SK-N-SH treated with all-trans-retinoic acid at 6 μM for 48 hours (cell line): ENCODE measurements at regions not wholly inside any gene's neighbourhood (a gene's known extent, or its start where the extent isn't known, plus 50 kb on each side); places are given as distances from the start of the nearest gene placed in this dataset.

Experiments used
- ATAC-seq: fragments of 200-7000 bp; cut with Tn5 transposase; 3 replicates; pipeline ENCODE4 v1.9.1; 2020; ENCODE audit warnings: mild to moderate bottlenecking, moderate library complexity
- BACH2 ChIP-seq: fragments of 250-450 bp; sonication (Bioruptor Pico); IDR thresholded peaks from 2 replicates; pipeline ENCODE4 v1.9.0; 2021; ENCODE audit warnings: mild to moderate bottlenecking, borderline replicate concordance
- CSDC2 ChIP-seq: fragments of 250-450 bp; sonication (Bioruptor Pico); IDR thresholded peaks from 2 replicates; pipeline ENCODE4 v1.5.0; 2020; ENCODE audit warnings: mild to moderate bottlenecking, moderate library complexity
- ESRRG ChIP-seq: fragments of 250-450 bp; sonication (Bioruptor Pico); IDR thresholded peaks from 2 replicates; pipeline ENCODE4 v1.6.1; 2021; ENCODE audit warnings: mild to moderate bottlenecking
- GLIS3 ChIP-seq: fragments of 250-450 bp; sonication (Bioruptor Pico); IDR thresholded peaks from 2 replicates; pipeline ENCODE4 v1.5.0; 2020; ENCODE audit warnings: mild to moderate bottlenecking, moderate library complexity
- ISL1 ChIP-seq: fragments of 250-450 bp; sonication (Bioruptor Pico); IDR thresholded peaks from 2 replicates; pipeline ENCODE4 v2.1.2; 2022; ENCODE audit warnings: mild to moderate bottlenecking, moderate library complexity
- OSR1 ChIP-seq: fragments of 250-450 bp; sonication (Bioruptor Pico); IDR thresholded peaks from 2 replicates; pipeline ENCODE4 v1.8.0; 2022; ENCODE audit warnings: moderate library complexity, mild to moderate bottlenecking, inconsistent platforms
- PPARA ChIP-seq: fragments of 250-450 bp; sonication (Bioruptor Pico); IDR thresholded peaks from 2 replicates; pipeline ENCODE4 v1.5.0; 2020; ENCODE audit warnings: mild to moderate bottlenecking, borderline replicate concordance
- RARB ChIP-seq: fragments of 250-450 bp; sonication (Bioruptor Pico); IDR thresholded peaks from 2 replicates; pipeline ENCODE4 v1.8.0; 2021; ENCODE audit warnings: mild to moderate bottlenecking, moderate library complexity
- SNAI2 ChIP-seq: fragments of 250-450 bp; sonication (Bioruptor Pico); IDR thresholded peaks from 2 replicates; pipeline ENCODE4 v1.5.0; 2020; ENCODE audit warnings: mild to moderate bottlenecking, moderate library complexity
- TOX ChIP-seq: fragments of 250-450 bp; sonication (Bioruptor Pico); IDR thresholded peaks from 2 replicates; pipeline ENCODE4 v1.8.0; 2021; ENCODE audit warnings: mild to moderate bottlenecking, moderate library complexity, borderline replicate concordance
- ZC3H10 ChIP-seq: fragments of 250-450 bp; sonication (Bioruptor Pico); IDR thresholded peaks from 2 replicates; pipeline ENCODE4 v1.5.1; 2021; ENCODE audit warnings: mild to moderate bottlenecking, moderate library complexity
- ZFP30 ChIP-seq: fragments of 450-650 bp; formaldehyde crosslinking; IDR thresholded peaks from 2 replicates; pipeline ENCODE4 v1.5.0; 2022; ENCODE audit warnings: mild to moderate bottlenecking, moderate library complexity
- ZNF565 ChIP-seq: fragments of 450-650 bp; formaldehyde crosslinking; conservative IDR thresholded peaks from 2 replicates; pipeline ENCODE4 v1.5.0; 2020; ENCODE audit warnings: low read depth, mild to moderate bottlenecking, moderate library complexity
- ZNF70 ChIP-seq: fragments of 450-650 bp; formaldehyde crosslinking; IDR thresholded peaks from 2 replicates; pipeline ENCODE4 v1.5.0; 2020; ENCODE audit warnings: mild to moderate bottlenecking, moderate library complexity
- ZNF8 ChIP-seq: fragments of 450-650 bp; formaldehyde crosslinking; IDR thresholded peaks from 2 replicates; pipeline ENCODE4 v1.5.0; 2020; ENCODE audit warnings: mild to moderate bottlenecking, moderate library complexity
- TF ChIP-seq, protein P1 (sequence below): fragments of 250-450 bp; sonication (Bioruptor Pico); IDR thresholded peaks from 2 replicates; pipeline ENCODE4 v1.5.1; 2020; ENCODE audit warnings: low read depth, mild to moderate bottlenecking, moderate library complexity
- TF ChIP-seq, protein P2 (sequence below): fragments of 250-450 bp; sonication (Bioruptor Pico); IDR thresholded peaks from 2 replicates; pipeline ENCODE4 v1.5.1; 2021; ENCODE audit warnings: mild to moderate bottlenecking, moderate library complexity
- TF ChIP-seq, protein P3 (sequence below): fragments of 250-450 bp; sonication (Bioruptor Pico); IDR thresholded peaks from 2 replicates; pipeline ENCODE4 v1.8.0; 2020; ENCODE audit warnings: mild to moderate bottlenecking, moderate library complexity, borderline replicate concordance
- TF ChIP-seq, protein P4 (sequence below): fragments of 250-450 bp; sonication (Bioruptor Pico); IDR thresholded peaks from 2 replicates; pipeline ENCODE4 v1.8.0; 2021; ENCODE audit warnings: low read depth, mild to moderate bottlenecking, moderate library complexity, borderline replicate concordance

DNA sequence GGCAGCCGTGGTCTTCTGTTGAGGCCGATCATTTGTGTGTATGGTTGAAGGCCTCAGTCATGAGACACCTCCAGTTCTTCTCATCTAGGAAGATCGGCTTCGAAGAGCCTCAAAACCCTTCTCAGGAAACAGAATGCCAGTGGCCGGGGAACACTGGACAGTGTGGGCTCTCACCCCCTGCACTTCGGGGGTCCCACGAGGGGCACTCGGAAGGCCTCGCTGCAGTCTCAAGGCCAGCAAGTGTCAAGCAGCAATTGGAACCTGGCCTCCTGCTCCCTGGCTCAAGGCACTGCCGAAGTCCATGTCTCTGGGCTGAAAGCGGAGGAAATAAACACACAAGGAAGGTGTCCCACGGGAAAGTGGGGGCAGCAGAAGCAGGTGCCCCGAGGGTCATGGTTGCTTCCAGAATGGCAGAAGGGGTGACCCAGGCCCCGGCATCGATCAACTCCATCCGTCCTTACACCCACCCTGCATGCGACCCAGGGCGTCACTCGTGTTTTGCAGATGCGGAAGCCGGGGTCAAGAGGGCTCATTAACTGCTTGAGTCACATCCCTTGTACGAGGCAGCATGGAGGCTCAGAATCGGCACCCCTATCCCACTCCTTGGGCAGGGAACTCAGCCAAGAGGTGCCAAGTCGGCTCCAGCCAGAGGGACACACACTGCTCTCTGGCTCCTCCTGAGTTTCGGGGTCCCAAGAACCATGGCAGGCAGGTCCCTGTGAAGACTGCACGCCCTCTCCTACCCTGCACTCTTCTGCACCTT lies 231.3 kb upstream of the SHH start (continued):
- TF ChIP-seq, protein P1, sequence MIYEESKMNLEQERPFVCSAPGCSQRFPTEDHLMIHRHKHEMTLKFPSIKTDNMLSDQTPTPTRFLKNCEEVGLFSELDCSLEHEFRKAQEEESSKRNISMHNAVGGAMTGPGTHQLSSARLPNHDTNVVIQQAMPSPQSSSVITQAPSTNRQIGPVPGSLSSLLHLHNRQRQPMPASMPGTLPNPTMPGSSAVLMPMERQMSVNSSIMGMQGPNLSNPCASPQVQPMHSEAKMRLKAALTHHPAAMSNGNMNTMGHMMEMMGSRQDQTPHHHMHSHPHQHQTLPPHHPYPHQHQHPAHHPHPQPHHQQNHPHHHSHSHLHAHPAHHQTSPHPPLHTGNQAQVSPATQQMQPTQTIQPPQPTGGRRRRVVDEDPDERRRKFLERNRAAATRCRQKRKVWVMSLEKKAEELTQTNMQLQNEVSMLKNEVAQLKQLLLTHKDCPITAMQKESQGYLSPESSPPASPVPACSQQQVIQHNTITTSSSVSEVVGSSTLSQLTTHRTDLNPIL (CRISPR knock-in tag), result no peak
- TF ChIP-seq ESRRG (CRISPR knock-in tag) (no peak), ZNF70 (CRISPR knock-in tag) (no peak), PPARA (CRISPR knock-in tag) (no peak), ZC3H10 (no peak), SNAI2 (CRISPR knock-in tag) (no peak), CSDC2 (CRISPR knock-in tag) (no peak), ISL1 (no peak)

DNA sequence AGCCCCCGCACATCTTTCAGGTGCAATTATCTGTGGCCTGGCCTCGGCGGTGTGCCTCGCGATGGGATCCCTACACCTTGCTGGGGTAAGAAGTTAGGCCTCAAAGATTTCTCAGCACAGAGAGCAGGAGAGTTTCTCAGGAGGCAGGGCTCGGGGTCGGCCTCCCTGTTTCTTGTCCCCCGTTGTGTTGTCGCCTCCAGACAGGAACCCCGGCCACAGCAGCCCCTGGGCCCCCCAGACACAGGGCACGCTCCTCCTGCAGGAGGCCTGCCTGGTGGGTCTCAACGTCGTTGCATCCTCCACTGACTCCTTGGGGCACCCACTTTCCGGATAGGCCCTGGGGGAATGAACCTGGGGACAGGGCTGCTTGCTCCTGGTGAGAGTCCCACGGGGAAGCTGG lies 229.1 kb upstream of the SHH start:
- no peak for TF ChIP-seq BACH2
- TF ChIP-seq, protein P2, sequence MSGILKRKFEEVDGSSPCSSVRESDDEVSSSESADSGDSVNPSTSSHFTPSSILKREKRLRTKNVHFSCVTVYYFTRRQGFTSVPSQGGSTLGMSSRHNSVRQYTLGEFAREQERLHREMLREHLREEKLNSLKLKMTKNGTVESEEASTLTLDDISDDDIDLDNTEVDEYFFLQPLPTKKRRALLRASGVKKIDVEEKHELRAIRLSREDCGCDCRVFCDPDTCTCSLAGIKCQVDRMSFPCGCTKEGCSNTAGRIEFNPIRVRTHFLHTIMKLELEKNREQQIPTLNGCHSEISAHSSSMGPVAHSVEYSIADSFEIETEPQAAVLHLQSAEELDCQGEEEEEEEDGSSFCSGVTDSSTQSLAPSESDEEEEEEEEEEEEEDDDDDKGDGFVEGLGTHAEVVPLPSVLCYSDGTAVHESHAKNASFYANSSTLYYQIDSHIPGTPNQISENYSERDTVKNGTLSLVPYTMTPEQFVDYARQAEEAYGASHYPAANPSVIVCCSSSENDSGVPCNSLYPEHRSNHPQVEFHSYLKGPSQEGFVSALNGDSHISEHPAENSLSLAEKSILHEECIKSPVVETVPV, result no peak
- TF ChIP-seq ZNF8 (CRISPR knock-in tag), result no peak
- no peak for ATAC-seq

DNA sequence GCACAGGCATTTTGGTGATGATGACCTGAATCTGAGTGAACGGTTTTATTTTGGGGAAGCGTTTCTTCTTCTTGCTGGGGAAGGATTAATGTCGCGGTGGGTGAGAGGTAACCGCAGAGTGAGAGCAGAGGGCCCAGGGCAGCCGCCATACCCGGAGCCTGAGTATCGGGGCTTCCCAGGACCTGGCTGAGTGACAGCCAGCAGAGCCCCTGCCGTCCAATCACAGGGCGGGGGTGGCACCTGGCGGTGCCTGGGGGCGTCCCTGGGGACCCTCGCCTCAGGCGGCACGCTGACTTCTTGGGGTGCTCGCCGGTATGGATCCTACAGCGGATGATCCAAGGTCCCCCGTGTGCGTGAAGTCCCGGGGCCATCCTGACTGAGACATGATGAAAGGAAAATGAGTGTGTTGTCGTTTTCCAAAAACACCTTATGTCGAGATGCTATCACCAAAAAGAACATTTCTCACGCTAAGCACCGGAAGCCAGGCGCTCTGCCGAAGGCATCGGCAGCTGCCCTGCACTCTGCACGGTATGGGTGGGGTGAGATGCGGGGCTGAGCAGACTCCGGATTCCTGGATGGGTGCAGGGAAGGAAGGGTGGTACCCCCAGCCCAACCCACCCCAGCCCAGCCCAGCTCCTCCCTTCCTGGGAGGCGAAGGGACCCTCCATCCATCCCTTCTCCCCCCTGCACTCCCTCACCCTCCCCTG lies 227.9 kb upstream of the SHH start:
- ATAC-seq, result no peak
- TF ChIP-seq ZNF565 (CRISPR knock-in tag), result no peak
- no peak for TF ChIP-seq ZC3H10
- TF ChIP-seq, protein P1 (CRISPR knock-in tag), result no peak
- no peak for TF ChIP-seq OSR1 (CRISPR knock-in tag)
- TF ChIP-seq, protein P3, sequence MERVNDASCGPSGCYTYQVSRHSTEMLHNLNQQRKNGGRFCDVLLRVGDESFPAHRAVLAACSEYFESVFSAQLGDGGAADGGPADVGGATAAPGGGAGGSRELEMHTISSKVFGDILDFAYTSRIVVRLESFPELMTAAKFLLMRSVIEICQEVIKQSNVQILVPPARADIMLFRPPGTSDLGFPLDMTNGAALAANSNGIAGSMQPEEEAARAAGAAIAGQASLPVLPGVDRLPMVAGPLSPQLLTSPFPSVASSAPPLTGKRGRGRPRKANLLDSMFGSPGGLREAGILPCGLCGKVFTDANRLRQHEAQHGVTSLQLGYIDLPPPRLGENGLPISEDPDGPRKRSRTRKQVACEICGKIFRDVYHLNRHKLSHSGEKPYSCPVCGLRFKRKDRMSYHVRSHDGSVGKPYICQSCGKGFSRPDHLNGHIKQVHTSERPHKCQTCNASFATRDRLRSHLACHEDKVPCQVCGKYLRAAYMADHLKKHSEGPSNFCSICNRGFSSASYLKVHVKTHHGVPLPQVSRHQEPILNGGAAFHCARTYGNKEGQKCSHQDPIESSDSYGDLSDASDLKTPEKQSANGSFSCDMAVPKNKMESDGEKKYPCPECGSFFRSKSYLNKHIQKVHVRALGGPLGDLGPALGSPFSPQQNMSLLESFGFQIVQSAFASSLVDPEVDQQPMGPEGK (CRISPR knock-in tag), result no peak

DNA sequence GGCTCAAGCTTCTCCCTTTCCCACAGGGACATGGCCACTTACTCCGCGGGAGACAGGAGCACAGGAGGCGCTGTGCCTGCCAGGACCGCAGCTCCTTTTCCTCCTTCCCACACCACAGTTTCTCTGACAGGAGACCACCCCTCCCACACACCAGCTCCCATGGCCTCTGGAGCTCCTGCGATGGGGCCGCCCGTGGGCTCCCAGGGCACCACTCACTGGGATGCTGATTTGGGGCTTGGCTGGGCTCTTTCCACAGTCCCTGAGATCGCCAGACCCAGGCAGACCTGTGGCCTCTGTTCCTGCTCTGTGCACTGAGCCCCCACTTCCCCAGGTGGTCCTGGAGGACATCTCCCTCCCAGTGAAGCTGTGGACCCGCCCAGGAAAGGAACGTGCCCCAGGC lies 226.9 kb upstream of the SHH start:
- TF ChIP-seq CSDC2 (CRISPR knock-in tag), result no peak
- no peak for TF ChIP-seq RARB (CRISPR knock-in tag)
- TF ChIP-seq ZNF8 (CRISPR knock-in tag), result no peak
- no peak for TF ChIP-seq ZFP30 (CRISPR knock-in tag)
- TF ChIP-seq, protein P4, sequence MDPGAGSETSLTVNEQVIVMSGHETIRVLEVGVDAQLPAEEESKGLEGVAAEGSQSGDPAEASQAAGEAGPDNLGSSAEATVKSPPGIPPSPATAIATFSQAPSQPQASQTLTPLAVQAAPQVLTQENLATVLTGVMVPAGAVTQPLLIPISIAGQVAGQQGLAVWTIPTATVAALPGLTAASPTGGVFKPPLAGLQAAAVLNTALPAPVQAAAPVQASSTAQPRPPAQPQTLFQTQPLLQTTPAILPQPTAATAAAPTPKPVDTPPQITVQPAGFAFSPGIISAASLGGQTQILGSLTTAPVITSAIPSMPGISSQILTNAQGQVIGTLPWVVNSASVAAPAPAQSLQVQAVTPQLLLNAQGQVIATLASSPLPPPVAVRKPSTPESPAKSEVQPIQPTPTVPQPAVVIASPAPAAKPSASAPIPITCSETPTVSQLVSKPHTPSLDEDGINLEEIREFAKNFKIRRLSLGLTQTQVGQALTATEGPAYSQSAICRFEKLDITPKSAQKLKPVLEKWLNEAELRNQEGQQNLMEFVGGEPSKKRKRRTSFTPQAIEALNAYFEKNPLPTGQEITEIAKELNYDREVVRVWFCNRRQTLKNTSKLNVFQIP (CRISPR knock-in tag), result no peak
- TF ChIP-seq ZNF565 (CRISPR knock-in tag), result no peak
- TF ChIP-seq ESRRG (CRISPR knock-in tag), result no peak
- no peak for TF ChIP-seq ISL1
- no peak for ATAC-seq

DNA sequence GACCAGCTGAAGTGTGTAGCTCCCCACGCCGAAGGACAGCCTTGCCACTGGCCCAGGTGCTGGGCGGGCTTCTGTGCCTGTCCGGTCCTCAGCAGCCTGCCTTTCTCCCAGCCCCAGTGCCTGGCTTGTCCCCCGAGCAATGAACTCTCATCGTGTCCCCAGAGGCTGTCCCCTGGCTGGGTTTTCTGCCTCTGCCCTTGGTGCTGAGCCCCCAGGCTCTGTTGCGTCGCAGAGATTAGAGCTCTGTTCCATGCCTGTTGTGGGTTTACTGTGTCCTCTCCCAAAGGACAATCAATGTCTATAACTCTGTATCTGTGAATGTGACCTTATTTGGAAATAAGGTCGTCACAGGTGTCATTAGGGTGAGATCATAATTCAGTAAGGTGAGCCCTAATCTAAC lies 226.1 kb upstream of the SHH start:
- ATAC-seq, result peak; percentile 16; the same call in 2 of the 3 replicates
- TF ChIP-seq BACH2 (no peak), GLIS3 (CRISPR knock-in tag) (no peak), TOX (no peak)
